Nephron (organoid): ENCODE measurements at regions not wholly inside any gene's neighbourhood (a gene's known extent, or its start where the extent isn't known, plus 50 kb on each side); places are given as distances from the start of the nearest gene placed in this dataset.

ENCODE experiments used
- H3K27ac Mint-ChIP-seq, 3 experiments: 2 replicates each; pipeline ENCODE4 v1.8.0; 2020; ENCODE audit warnings: mixed read lengths in 3 of 3, mild to moderate bottlenecking in 2 of 3, moderate library complexity in 1 of 3
- H3K27me3 Mint-ChIP-seq: 2 replicates; pipeline ENCODE4 v1.8.0; 2021; ENCODE audit warnings: low read depth, mild to moderate bottlenecking, moderate library complexity, mixed read lengths
- H3K36me3 Mint-ChIP-seq: 2 replicates; pipeline ENCODE4 v1.8.0; 2020; ENCODE audit warnings: low read depth, mixed read lengths
- H3K4me1 Mint-ChIP-seq: 2 replicates; pipeline ENCODE4 v1.8.0; 2020; ENCODE audit warnings: mixed read lengths
- H3K4me3 Mint-ChIP-seq, 3 experiments: 2 replicates each; pipeline ENCODE4 v1.8.0; 2020; ENCODE audit warnings: mild to moderate bottlenecking in 3 of 3, mixed read lengths in 3 of 3, moderate library complexity in 2 of 3
- H3K9me3 Mint-ChIP-seq: 2 replicates; pipeline ENCODE4 v1.8.0; 2020; ENCODE audit warnings: mixed read lengths
- CTCF ChIP-seq, 3 experiments: fragments of 200-600 bp; sonication (generic); IDR thresholded peaks; one replicate each; pipeline ENCODE4 v1.5.0; 2021; ENCODE audit warnings: antibody characterized with exemption in 3 of 3; ENCODE audit not compliant: unreplicated experiment in 3 of 3

- no peak overlapping the region for H3K4me3 Mint-ChIP-seq
Measured at GRCh38 chr10:78781251-78781913, 287.4 kb upstream of the ZMIZ1 start.

GRCh38 chr10:78781991-78782390 is 286.8 kb upstream of the ZMIZ1 start:
- H3K27ac Mint-ChIP-seq: no peak overlapping the region
- H3K9me3 Mint-ChIP-seq: peaks cover 6% of the 10 kb centered on the region
- H3K27me3 Mint-ChIP-seq: no peaks in the 10 kb centered on the region
- no peak overlapping the region for H3K4me3 Mint-ChIP-seq
- peaks cover 35% of the 10 kb centered on the region for H3K4me1 Mint-ChIP-seq
- no peaks in the 10 kb centered on the region for H3K36me3 Mint-ChIP-seq
- TF ChIP-seq CTCF (IDR thresholded peaks at IDR 0.05; ENCODE audit: unreplicated experiment in 3 of 3): no peak

More at GRCh38 chr10:78781251-78781913, 287.4 kb upstream of the ZMIZ1 start:
- Mint-ChIP-seq H3K36me3 (no peaks in the 10 kb centered on the region), H3K27me3 (no peaks in the 10 kb centered on the region), H3K27ac (peak overlapping the region; percentile 28 to 79 (median 33)), H3K9me3 (peaks cover 6% of the 10 kb centered on the region), H3K4me1 (peaks cover 41% of the 10 kb centered on the region)
- TF ChIP-seq CTCF (IDR thresholded peaks at IDR 0.05; ENCODE audit: unreplicated experiment in 3 of 3): no peak

DNA sequence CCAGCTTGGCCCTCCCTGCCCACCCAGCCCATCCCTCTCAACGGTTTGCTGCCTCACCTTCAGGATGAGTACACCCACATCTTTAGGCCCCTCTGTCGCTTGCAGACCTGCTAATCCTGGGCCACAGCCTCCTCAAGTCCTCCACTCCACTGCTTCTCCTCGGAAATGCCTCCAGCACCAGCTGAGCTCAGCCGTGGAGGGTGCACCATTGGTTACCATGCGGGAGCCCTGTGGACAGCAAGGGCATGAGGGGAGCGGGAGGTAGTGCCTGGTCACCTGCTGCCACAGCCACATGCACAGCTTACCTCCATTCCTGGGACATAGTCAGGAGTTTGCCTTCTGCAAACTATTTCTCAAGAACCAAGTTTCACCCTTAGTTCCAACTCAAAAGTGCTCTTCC is 286.3 kb upstream of the ZMIZ1 start:
- Mint-ChIP-seq H3K36me3 (no peaks in the 10 kb centered on the region), H3K27ac (peak overlapping the region in 1 of 3 experiments; percentile 70), H3K4me3 (no peak overlapping the region), H3K27me3 (no peaks in the 10 kb centered on the region), H3K4me1 (peaks cover 33% of the 10 kb centered on the region), H3K9me3 (peaks cover 6% of the 10 kb centered on the region)
- TF ChIP-seq CTCF (IDR thresholded peaks at IDR 0.05; ENCODE audit: unreplicated experiment in 3 of 3): no peak

DNA sequence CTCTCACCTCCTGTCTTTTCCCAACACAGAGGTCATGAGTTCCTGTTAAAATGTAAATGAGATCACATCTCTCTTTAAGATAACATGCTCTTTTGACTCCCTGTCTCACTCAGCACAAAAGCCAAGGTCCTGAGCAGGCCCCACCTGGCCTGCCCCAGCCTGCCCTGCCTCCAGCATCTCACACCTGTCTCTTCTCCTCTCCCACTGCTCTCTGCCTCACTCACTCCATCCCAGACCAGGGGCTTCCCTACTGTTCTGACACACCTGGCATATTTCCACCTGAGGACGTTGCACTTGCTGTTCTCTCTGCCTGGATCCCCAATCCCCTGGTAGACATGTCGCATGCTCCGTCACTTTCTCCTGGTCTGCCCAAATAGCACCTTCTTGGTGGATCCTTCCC is 285.0 kb upstream of the ZMIZ1 start:
- TF ChIP-seq CTCF (IDR thresholded peaks at IDR 0.05; ENCODE audit: unreplicated experiment in 3 of 3): no peak
- no peaks in the 10 kb centered on the region for H3K36me3 Mint-ChIP-seq
- H3K9me3 Mint-ChIP-seq: peaks cover 6% of the 10 kb centered on the region
- H3K27ac Mint-ChIP-seq: peak overlapping the region; percentile 8 to 70 (median 59)
- no peaks in the 10 kb centered on the region for H3K27me3 Mint-ChIP-seq
- H3K4me1 Mint-ChIP-seq: peaks cover 22% of the 10 kb centered on the region
- no peak overlapping the region for H3K4me3 Mint-ChIP-seq

GRCh38 chr10:78784546-78784945 is 284.2 kb upstream of the ZMIZ1 start:
- TF ChIP-seq CTCF (IDR thresholded peaks at IDR 0.05; ENCODE audit: unreplicated experiment in 3 of 3): no peak
- H3K9me3 Mint-ChIP-seq: peaks cover 6% of the 10 kb centered on the region
- H3K36me3 Mint-ChIP-seq: no peaks in the 10 kb centered on the region
- peak overlapping the region; percentile 8 to 70 (median 59) for H3K27ac Mint-ChIP-seq
- H3K27me3 Mint-ChIP-seq: no peaks in the 10 kb centered on the region
- H3K4me1 Mint-ChIP-seq: peaks cover 22% of the 10 kb centered on the region
- no peak overlapping the region for H3K4me3 Mint-ChIP-seq

- Mint-ChIP-seq H3K36me3 (no peaks in the 10 kb centered on the region), H3K27ac (peak overlapping the region in 2 of 3 experiments; percentile 40 to 70), H3K9me3 (peaks cover 6% of the 10 kb centered on the region), H3K4me3 (no peak overlapping the region), H3K4me1 (peaks cover 22% of the 10 kb centered on the region), H3K27me3 (no peaks in the 10 kb centered on the region)
- no peak for TF ChIP-seq CTCF (IDR thresholded peaks at IDR 0.05; ENCODE audit: unreplicated experiment in 3 of 3)
Measured at GRCh38 chr10:78785066-78785465, 283.7 kb upstream of the ZMIZ1 start.
